Neuronal stem cell (in vitro differentiated cells): ENCODE measurements at regions not wholly inside any gene's neighbourhood (a gene's known extent, or its start where the extent isn't known, plus 50 kb on each side); places are given as distances from the start of the nearest gene placed in this dataset.
"Not testable (repeated sequence)": the region's sequence is repeated elsewhere in the genome, so short reads cannot be mapped to it uniquely, and the experiment has no call there.

Source experiments
- DNase-seq: peaks from one replicate; pipeline ENCODE4 v3.0.0-alpha.2; 2013; ENCODE audit warnings: low spot score
- H2AFZ ChIP-seq: one replicate; pipeline ENCODE4 v1.6.1; 2013; ENCODE audit warnings: mild to moderate bottlenecking, low read length, inconsistent platforms
- H2AK5ac ChIP-seq: 2 replicates; pipeline ENCODE4 v1.6.1; 2013; ENCODE audit warnings: low read depth, mild to moderate bottlenecking, inconsistent platforms, low read length, moderate library complexity, mixed read lengths
- H2BK120ac ChIP-seq: 2 replicates; pipeline ENCODE4 v1.6.1; 2013; ENCODE audit warnings: low read depth, mild to moderate bottlenecking, inconsistent platforms, low read length, moderate library complexity, mixed read lengths
- H2BK12ac ChIP-seq: one replicate; pipeline ENCODE4 v1.6.1; 2013; ENCODE audit warnings: low read length, inconsistent platforms
- H2BK15ac ChIP-seq: 2 replicates; pipeline ENCODE4 v1.6.1; 2013; ENCODE audit warnings: mild to moderate bottlenecking, low read length, inconsistent platforms, mixed read lengths
- H2BK5ac ChIP-seq: one replicate; pipeline ENCODE4 v1.6.1; 2013; ENCODE audit warnings: inconsistent platforms, mild to moderate bottlenecking, low read length, moderate library complexity
- H3K14ac ChIP-seq: one replicate; pipeline ENCODE4 v1.6.1; 2013; ENCODE audit warnings: low read length, inconsistent platforms
- H3K18ac ChIP-seq: 2 replicates; pipeline ENCODE4 v1.6.1; 2013; ENCODE audit warnings: low read length, inconsistent platforms
- H3K23ac ChIP-seq: 2 replicates; pipeline ENCODE4 v1.6.1; 2013; ENCODE audit warnings: low read depth, mild to moderate bottlenecking, mixed read lengths, low read length, inconsistent platforms; ENCODE audit not compliant: poor library complexity
- H3K27ac ChIP-seq: replicated peaks from 3 replicates; pipeline ENCODE4 v1.5.1; 2013; ENCODE audit warnings: low read length, inconsistent platforms
- H3K27me3 ChIP-seq, 3 experiments: 2 replicates each; pipeline ENCODE4 v1.6.1; 2013; ENCODE audit warnings: low read length in 3 of 3, mild to moderate bottlenecking in 2 of 3, inconsistent platforms in 1 of 3, low read depth in 1 of 3, mixed read lengths in 1 of 3, moderate library complexity in 1 of 3; ENCODE audit not compliant: control insufficient read depth in 3 of 3, insufficient read depth in 3 of 3
- H3K36me3 ChIP-seq, 2 donors: replicated peaks in 1 of 2; 2 replicates each; pipeline ENCODE4 v1.6.1; 2013; ENCODE audit warnings: low read length in 2 of 2; ENCODE audit not compliant: control insufficient read depth in 2 of 2, insufficient read depth in 2 of 2
- H3K4ac ChIP-seq: 2 replicates; pipeline ENCODE4 v1.6.1; 2013; ENCODE audit warnings: inconsistent platforms, mild to moderate bottlenecking, low read length, moderate library complexity
- H3K4me1 ChIP-seq, 2 donors: 1 replicate in 1 of 2; 2 replicates in 1 of 2; pipeline ENCODE4 v1.6.1; 2013; ENCODE audit warnings: low read length in 2 of 2, low read depth in 1 of 2; ENCODE audit not compliant: control insufficient read depth in 2 of 2, insufficient read depth in 1 of 2
- H3K4me2 ChIP-seq: one replicate; pipeline ENCODE4 v1.6.1; 2013; ENCODE audit warnings: mild to moderate bottlenecking, low read length, inconsistent platforms; ENCODE audit not compliant: insufficient read depth, poor library complexity, severe bottlenecking
- H3K4me3 ChIP-seq, 2 donors: 2 replicates each; pipeline ENCODE4 v1.5.1; 2013; ENCODE audit warnings: low read length in 2 of 2, mild to moderate bottlenecking in 2 of 2, inconsistent platforms in 1 of 2, moderate library complexity in 1 of 2
- H3K79me1 ChIP-seq: one replicate; pipeline ENCODE4 v1.6.1; 2013; ENCODE audit warnings: low read depth, mild to moderate bottlenecking, inconsistent platforms, low read length, moderate library complexity
- H3K9ac ChIP-seq: one replicate; pipeline ENCODE4 v1.6.1; 2013; ENCODE audit warnings: mild to moderate bottlenecking, low read depth, low read length, inconsistent platforms; ENCODE audit not compliant: poor library complexity
- H3K9me3 ChIP-seq, 2 donors: replicated peaks in 1 of 2; 2 replicates each; pipeline versions ENCODE3 to v1.6.1; 2013; ENCODE audit warnings: low read length in 2 of 2, mild to moderate bottlenecking in 2 of 2, inconsistent platforms in 1 of 2, low read depth in 1 of 2, mixed read lengths in 1 of 2, moderate library complexity in 1 of 2; ENCODE audit not compliant: control insufficient read depth in 2 of 2, insufficient read depth in 1 of 2
- H4K8ac ChIP-seq: one replicate; pipeline ENCODE4 v1.6.1; 2013; ENCODE audit warnings: low read depth, mild to moderate bottlenecking, inconsistent platforms, low read length, moderate library complexity
- H4K91ac ChIP-seq: one replicate; pipeline ENCODE4 v1.6.1; 2013; ENCODE audit warnings: low read length, low read depth, mild to moderate bottlenecking, inconsistent platforms; ENCODE audit not compliant: poor library complexity
- WGBS, 2 donors: extraction: QIAGEN DNeasy Blood & Tissue Kit; methylation state at CpG; one replicate each; pipeline ENCODE4 v1.1.7; 2013; ENCODE audit warnings: missing lambda C conversion rate in 2 of 2, mixed read lengths in 1 of 2; ENCODE audit not compliant: insufficient read length in 2 of 2, insufficient replicate concordance in 1 of 2; ENCODE audit errors: extremely low coverage in 2 of 2; 5-methylcytosine and 5-hydroxymethylcytosine counted together

DNA sequence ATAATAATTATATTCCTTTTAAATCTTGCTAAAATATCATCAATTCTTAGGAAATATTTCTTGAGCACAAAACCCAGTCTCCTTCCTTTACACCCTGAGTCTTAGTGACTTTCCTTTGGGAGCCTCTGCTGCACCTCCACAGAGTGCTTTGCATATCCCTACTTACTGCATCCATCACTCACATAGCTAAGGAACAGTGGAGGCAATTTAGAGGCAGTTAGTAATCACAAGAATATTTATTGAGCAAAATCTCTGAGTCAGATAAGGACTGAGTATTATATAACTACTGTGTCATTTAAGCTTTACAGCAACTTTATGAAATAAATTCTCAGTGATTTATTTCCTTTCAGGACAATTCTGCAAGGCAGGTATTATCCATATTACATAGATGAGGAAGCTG is 327.7 kb downstream of the TMX3 start:
- H4K91ac ChIP-seq = no peak overlapping the region
- H3K4me1 ChIP-seq = no peaks in the 10 kb centered on the region
- H3K9me3 ChIP-seq = no peaks in the 10 kb centered on the region
- no peak overlapping the region for H3K4ac ChIP-seq
- H2BK5ac ChIP-seq = no peak overlapping the region
- no peak for DNase-seq
- H3K18ac ChIP-seq = no peak overlapping the region
- H3K27me3 ChIP-seq = no peaks in the 10 kb centered on the region
- H3K14ac ChIP-seq = no peak overlapping the region
- no peak overlapping the region for H2BK12ac ChIP-seq
- no peak overlapping the region for H4K8ac ChIP-seq
- H2BK15ac ChIP-seq = no peak overlapping the region
- H2AK5ac ChIP-seq = no peak overlapping the region
- no peaks in the 10 kb centered on the region for H3K79me1 ChIP-seq
- H3K27ac ChIP-seq = no peak overlapping the region
- H3K36me3 ChIP-seq = no peaks in the 10 kb centered on the region
- no peak overlapping the region for H3K4me3 ChIP-seq
- no peak overlapping the region for H2AFZ ChIP-seq
- H3K9ac ChIP-seq = no peak overlapping the region
- no peak overlapping the region for H2BK120ac ChIP-seq
- H3K23ac ChIP-seq = no peak overlapping the region
- H3K4me2 ChIP-seq = no peak overlapping the region

- not testable (repeated sequence) for H3K79me1 ChIP-seq, H3K27me3 ChIP-seq, H2BK5ac ChIP-seq, H3K23ac ChIP-seq, H4K91ac ChIP-seq, H3K18ac ChIP-seq, H2BK120ac ChIP-seq, H3K9ac ChIP-seq, H3K4me1 ChIP-seq, H2AK5ac ChIP-seq, H3K27ac ChIP-seq, H2BK12ac ChIP-seq, H4K8ac ChIP-seq, H2AFZ ChIP-seq, H3K36me3 ChIP-seq, H3K14ac ChIP-seq, H3K4me2 ChIP-seq, H2BK15ac ChIP-seq, H3K4me3 ChIP-seq, H3K4ac ChIP-seq, H3K9me3 ChIP-seq, DNase-seq
- WGBS, 2 donors = no CpG with 5 or more reads among the region's 1 CpG
Observed at GRCh38 chr18:68383979-68384378, 330.9 kb downstream of the TMX3 start.

GRCh38 chr18:68376926-68377325 is 338.0 kb downstream of the TMX3 start:
- Histone ChIP-seq H3K79me1 (no peaks in the 10 kb centered on the region), H2BK12ac (no peak overlapping the region), H3K27me3 (no peaks in the 10 kb centered on the region), H4K8ac (no peak overlapping the region), H3K18ac (no peak overlapping the region), H3K9me3 (no peaks in the 10 kb centered on the region), H3K36me3 (no peaks in the 10 kb centered on the region), H2BK15ac (no peak overlapping the region), H3K4me3 (no peak overlapping the region), H3K27ac (no peak overlapping the region), H3K4ac (no peak overlapping the region), H2BK5ac (no peak overlapping the region), H3K4me2 (no peak overlapping the region), H2AK5ac (no peak overlapping the region), H2BK120ac (no peak overlapping the region), H4K91ac (no peak overlapping the region), H2AFZ (no peak overlapping the region), H3K4me1 (no peaks in the 10 kb centered on the region), H3K9ac (no peak overlapping the region), H3K23ac (no peak overlapping the region), H3K14ac (no peak overlapping the region)
- no peak for DNase-seq

DNA sequence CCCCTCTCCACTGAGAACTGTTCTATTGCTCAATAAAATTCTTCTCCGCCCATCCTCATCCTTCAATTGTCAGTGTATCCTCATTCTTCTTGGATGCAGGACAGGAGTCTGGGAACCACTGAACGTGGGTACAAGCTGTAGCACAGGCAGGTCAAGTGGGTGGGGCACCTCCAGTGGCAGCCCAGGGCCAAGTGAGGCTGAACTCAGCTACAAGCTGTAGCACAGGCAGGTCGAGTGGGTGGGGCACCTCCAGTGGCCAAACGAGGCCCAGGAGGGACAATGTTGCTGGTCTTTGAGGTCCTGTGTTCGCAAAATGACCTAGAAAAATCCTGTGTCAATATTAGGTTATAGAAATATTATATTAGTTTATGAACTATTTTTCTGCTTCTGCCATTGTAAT is 352.0 kb downstream of the TMX3 start:
- Histone ChIP-seq H3K23ac (no peak overlapping the region), H3K9ac (no peak overlapping the region), H2BK120ac (no peak overlapping the region), H2AFZ (no peak overlapping the region), H4K91ac (no peak overlapping the region), H3K4me1 (no peaks in the 10 kb centered on the region), H3K27me3 (no peaks in the 10 kb centered on the region), H3K4ac (no peak overlapping the region), H3K4me2 (no peak overlapping the region), H3K36me3 (no peaks in the 10 kb centered on the region), H3K4me3 (no peak overlapping the region), H3K18ac (no peak overlapping the region), H2BK5ac (no peak overlapping the region), H3K79me1 (no peaks in the 10 kb centered on the region), H2BK15ac (no peak overlapping the region), H3K27ac (no peak overlapping the region), H2BK12ac (no peak overlapping the region), H3K9me3 (peaks cover 0 to 20% of the 10 kb centered on the region in 2 donors), H2AK5ac (no peak overlapping the region), H3K14ac (no peak overlapping the region), H4K8ac (no peak overlapping the region)
- no peak for DNase-seq
- WGBS, 2 donors = no CpG with 5 or more reads among the region's 5 CpGs
